Erythroblast (primary cell): ENCODE measurements at regions not wholly inside any gene's neighbourhood (a gene's known extent, or its start where the extent isn't known, plus 50 kb on each side); places are given as distances from the start of the nearest gene placed in this dataset.

Experiments used
- GATA1 ChIP-seq: IDR thresholded peaks from 2 replicates; pipeline ENCODE4 v1.6.1; 2011; ENCODE audit warnings: low read depth, mild to moderate bottlenecking, control low read depth, low read length, moderate library complexity
- POLR2A ChIP-seq: IDR thresholded peaks from 2 replicates; pipeline ENCODE4 v1.6.1; 2011; ENCODE audit warnings: mild to moderate bottlenecking, low read length

DNA sequence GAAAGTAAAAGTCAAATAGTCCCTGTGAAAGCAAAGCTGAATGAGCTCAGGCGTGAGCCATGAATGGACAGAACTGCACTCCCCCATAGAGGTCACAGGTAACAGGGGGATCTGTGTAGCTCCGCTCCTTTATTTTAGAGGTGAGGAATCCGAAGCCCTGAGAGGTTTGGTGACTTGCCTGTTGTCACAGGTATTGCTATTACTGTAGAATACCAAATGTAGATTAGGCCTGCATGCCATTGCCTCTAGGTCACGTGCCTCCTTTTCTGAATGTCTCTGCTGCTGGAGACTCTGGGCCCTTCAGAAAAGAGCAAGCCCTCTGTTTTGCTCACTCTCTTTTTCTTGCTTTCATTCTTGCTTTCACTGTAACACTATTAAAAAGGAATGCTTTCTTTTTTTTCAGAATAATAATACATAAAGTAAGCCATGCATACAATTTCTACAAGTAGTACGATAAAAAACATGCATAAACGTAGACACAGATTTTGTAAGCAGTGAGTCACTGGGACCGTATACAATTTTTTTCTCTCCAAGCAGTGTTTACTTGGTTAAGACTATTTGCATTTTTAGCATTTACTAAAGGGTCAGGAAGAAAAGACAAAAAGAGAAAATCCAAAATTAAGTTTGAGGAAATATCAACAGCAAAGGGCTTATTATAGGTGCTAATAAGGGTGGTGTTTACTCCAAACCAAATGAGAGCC is 568.7 kb upstream of the ADAMTS16 start:
- TF ChIP-seq POLR2A = no peak
- no peak for TF ChIP-seq GATA1
